GM19035 (cell line): ENCODE measurements at regions not wholly inside any gene's neighbourhood (a gene's known extent, or its start where the extent isn't known, plus 50 kb on each side); places are given as distances from the start of the nearest gene placed in this dataset.
"Not testable (repeated sequence)": the region's sequence is repeated elsewhere in the genome, so short reads cannot be mapped to it uniquely, and the experiment has no call there.

Source experiments
- ATAC-seq: cut with Tn5 transposase; IDR thresholded peaks from one replicate; pipeline ENCODE4 v1.9.1; 2021; ENCODE audit not compliant: unreplicated experiment

- no peak for ATAC-seq
These were observed 97.7 kb upstream of the SLC25A33 start for GRCh38 chr1:9441451-9442133.

GRCh38 chr1:9442278-9442846 is 96.9 kb upstream of the SLC25A33 start:
- ATAC-seq, result no peak

- no peak for ATAC-seq
These were observed 96.3 kb upstream of the SLC25A33 start for GRCh38 chr1:9442986-9443385.

- no peak for ATAC-seq
These were observed 95.3 kb upstream of the SLC25A33 start for GRCh38 chr1:9443913-9444445.

GRCh38 chr1:9444532-9444931 is 94.7 kb upstream of the SLC25A33 start:
- ATAC-seq, result no peak

GRCh38 chr1:9445081-9445480 is 94.2 kb upstream of the SLC25A33 start:
- ATAC-seq, result not testable (repeated sequence)

- no peak for ATAC-seq
These were observed 91.9 kb upstream of the SLC25A33 start for GRCh38 chr1:9447215-9447960.

- no peak for ATAC-seq
These were observed 90.8 kb upstream of the SLC25A33 start for GRCh38 chr1:9448132-9449109.

GRCh38 chr1:9449110-9449627 is 90.1 kb upstream of the SLC25A33 start:
- no peak for ATAC-seq

- ATAC-seq, result no peak
These were observed 89.1 kb upstream of the SLC25A33 start for GRCh38 chr1:9449976-9450696.

GRCh38 chr1:9451081-9451480 is 88.2 kb upstream of the SLC25A33 start:
- no peak for ATAC-seq

- ATAC-seq, result no peak
These were observed 86.6 kb upstream of the SLC25A33 start for GRCh38 chr1:9452516-9453140.

- ATAC-seq, result no peak
These were observed 85.9 kb upstream of the SLC25A33 start for GRCh38 chr1:9453375-9453774.

GRCh38 chr1:9453779-9454418 is 85.4 kb upstream of the SLC25A33 start:
- no peak for ATAC-seq

- no peak for ATAC-seq
These were observed 84.7 kb upstream of the SLC25A33 start for GRCh38 chr1:9454494-9455066.

GRCh38 chr1:9455487-9456234 is 83.6 kb upstream of the SLC25A33 start:
- no peak for ATAC-seq

- ATAC-seq, result no peak
These were observed 82.4 kb upstream of the SLC25A33 start for GRCh38 chr1:9456833-9457232.
